MM.1S (cell line): ENCODE measurements at regions not wholly inside any gene's neighbourhood (a gene's known extent, or its start where the extent isn't known, plus 50 kb on each side); places are given as distances from the start of the nearest gene placed in this dataset.

Source experiments
- DNase-seq: peaks from one replicate; pipeline ENCODE4 v3.0.0-alpha.2; 2015
- H2AFZ ChIP-seq: fragments of 300-600 bp; sonication (generic); 2 replicates; pipeline ENCODE4 v1.6.0; 2016; ENCODE audit warnings: antibody characterized with exemption, low read length
- H3F3A ChIP-seq: fragments of 300-600 bp; sonication (generic); 2 replicates; pipeline ENCODE4 v1.6.1; 2016; ENCODE audit warnings: mild to moderate bottlenecking, antibody characterized with exemption, low read length, moderate library complexity, mixed read lengths; ENCODE audit not compliant: insufficient read depth
- H3K27ac ChIP-seq: fragments of 300-600 bp; sonication (generic); 2 replicates; pipeline ENCODE4 v1.5.1; 2016; ENCODE audit warnings: mild to moderate bottlenecking, low read length
- H3K27me3 ChIP-seq: fragments of 300-600 bp; sonication (generic); replicated peaks from 2 replicates; pipeline ENCODE4 v1.6.0; 2016; ENCODE audit warnings: low read length; ENCODE audit not compliant: insufficient read depth
- H3K36me3 ChIP-seq: fragments of 300-600 bp; sonication (generic); replicated peaks from 2 replicates; pipeline ENCODE4 v1.6.1; 2016; ENCODE audit warnings: mild to moderate bottlenecking, low read length, mixed read lengths; ENCODE audit not compliant: insufficient read depth
- H3K4me1 ChIP-seq: fragments of 300-600 bp; sonication (generic); 2 replicates; pipeline ENCODE4 v1.6.1; 2016; ENCODE audit warnings: low read length, mixed read lengths
- H3K4me2 ChIP-seq: fragments of 300-600 bp; sonication (generic); 2 replicates; pipeline ENCODE4 v1.6.0; 2016; ENCODE audit warnings: low read depth, low read length
- H3K4me3 ChIP-seq: fragments of 300-600 bp; sonication (generic); 2 replicates; pipeline ENCODE4 v1.5.1; 2016; ENCODE audit warnings: low read length, mixed read lengths
- H3K79me2 ChIP-seq: fragments of 300-600 bp; sonication (generic); 2 replicates; pipeline ENCODE4 v1.6.1; 2016; ENCODE audit warnings: mixed run types, low read length, mixed read lengths
- H3K9ac ChIP-seq: fragments of 300-600 bp; sonication (generic); 2 replicates; pipeline ENCODE4 v1.6.1; 2016; ENCODE audit warnings: low read length, mixed read lengths
- H3K9me2 ChIP-seq: fragments of 300-600 bp; sonication (generic); replicated peaks from 2 replicates; pipeline ENCODE4 v1.6.1; 2016; ENCODE audit warnings: mild to moderate bottlenecking, low read length, mixed read lengths; ENCODE audit not compliant: insufficient read depth
- H3K9me3 ChIP-seq: fragments of 300-600 bp; sonication (generic); replicated peaks from 2 replicates; pipeline ENCODE4 v1.6.1; 2016; ENCODE audit warnings: mild to moderate bottlenecking, low read length, mixed read lengths; ENCODE audit not compliant: insufficient read depth
- H4K20me1 ChIP-seq: fragments of 300-600 bp; sonication (generic); 2 replicates; pipeline ENCODE4 v1.6.1; 2016; ENCODE audit warnings: mild to moderate bottlenecking, low read length, moderate library complexity, mixed read lengths; ENCODE audit not compliant: insufficient read depth
- CTCF ChIP-seq: fragments of 300-600 bp; sonication (generic); IDR thresholded peaks from 2 replicates; pipeline ENCODE4 v1.5.1; 2016; ENCODE audit warnings: antibody characterized with exemption, low read length, mixed read lengths
- EZH2 ChIP-seq: fragments of 300-600 bp; sonication (generic); optimal IDR thresholded peaks from 2 replicates; pipeline ENCODE3; 2017; ENCODE audit warnings: low read depth, mild to moderate bottlenecking, antibody characterized with exemption, low read length, mixed read lengths
- EZH2phosphoT487 ChIP-seq: fragments of 300-600 bp; sonication (generic); IDR thresholded peaks from 2 replicates; pipeline ENCODE4 v1.6.1; 2018; ENCODE audit warnings: antibody characterized with exemption, low read length

GRCh38 chr13:106899442-106899841 lies 331.5 kb upstream of the ARGLU1 start:
- Histone ChIP-seq H4K20me1 (no peaks in the 10 kb centered on the region), H3K4me2 (no peak overlapping the region), H3K79me2 (no peaks in the 10 kb centered on the region), H3F3A (no peaks in the 10 kb centered on the region), H3K9ac (no peak overlapping the region), H3K4me3 (no peak overlapping the region), H3K9me3 (no peaks in the 10 kb centered on the region), H3K9me2 (no peaks in the 10 kb centered on the region), H3K36me3 (no peaks in the 10 kb centered on the region), H2AFZ (no peak overlapping the region), H3K4me1 (no peaks in the 10 kb centered on the region), H3K27me3 (no peaks in the 10 kb centered on the region), H3K27ac (no peak overlapping the region)
- TF ChIP-seq EZH2 (no peak), EZH2phosphoT487 (no peak), CTCF (no peak)
- DNase-seq: no peak

GRCh38 chr13:106898231-106898630 lies 330.3 kb upstream of the ARGLU1 start:
- no peak overlapping the region for H3K4me3 ChIP-seq
- no peaks in the 10 kb centered on the region for H3K79me2 ChIP-seq
- H4K20me1 ChIP-seq: no peaks in the 10 kb centered on the region
- H3K27me3 ChIP-seq: no peaks in the 10 kb centered on the region
- no peak overlapping the region for H2AFZ ChIP-seq
- H3K36me3 ChIP-seq: no peaks in the 10 kb centered on the region
- TF ChIP-seq EZH2phosphoT487 (no peak), CTCF (no peak), EZH2 (no peak)
- no peaks in the 10 kb centered on the region for H3K4me1 ChIP-seq
- no peak overlapping the region for H3K4me2 ChIP-seq
- no peaks in the 10 kb centered on the region for H3K9me2 ChIP-seq
- H3K9ac ChIP-seq: no peak overlapping the region
- H3K27ac ChIP-seq: no peak overlapping the region
- H3F3A ChIP-seq: no peaks in the 10 kb centered on the region
- no peaks in the 10 kb centered on the region for H3K9me3 ChIP-seq
- no peak for DNase-seq

- no peak overlapping the region for H3K9ac ChIP-seq
- H4K20me1 ChIP-seq: no peaks in the 10 kb centered on the region
- H3K4me1 ChIP-seq: no peaks in the 10 kb centered on the region
- DNase-seq: no peak
- no peaks in the 10 kb centered on the region for H3F3A ChIP-seq
- H3K4me3 ChIP-seq: no peak overlapping the region
- no peaks in the 10 kb centered on the region for H3K9me2 ChIP-seq
- no peak overlapping the region for H3K27ac ChIP-seq
- no peak overlapping the region for H2AFZ ChIP-seq
- no peak overlapping the region for H3K4me2 ChIP-seq
- H3K36me3 ChIP-seq: no peaks in the 10 kb centered on the region
- H3K79me2 ChIP-seq: no peaks in the 10 kb centered on the region
- TF ChIP-seq EZH2phosphoT487 (no peak), CTCF (no peak), EZH2 (no peak)
- H3K27me3 ChIP-seq: no peaks in the 10 kb centered on the region
- no peaks in the 10 kb centered on the region for H3K9me3 ChIP-seq
Measured at GRCh38 chr13:106888148-106888547, 320.2 kb upstream of the ARGLU1 start.

- Histone ChIP-seq H3K9ac (no peak overlapping the region), H3K9me3 (no peaks in the 10 kb centered on the region), H3K9me2 (no peaks in the 10 kb centered on the region), H3K27ac (no peak overlapping the region), H3K4me2 (no peak overlapping the region), H3K4me3 (no peak overlapping the region), H3K79me2 (no peaks in the 10 kb centered on the region), H3F3A (no peaks in the 10 kb centered on the region), H3K4me1 (no peaks in the 10 kb centered on the region), H4K20me1 (no peaks in the 10 kb centered on the region), H2AFZ (no peak overlapping the region), H3K36me3 (no peaks in the 10 kb centered on the region), H3K27me3 (no peaks in the 10 kb centered on the region)
- no peak for DNase-seq
- TF ChIP-seq CTCF (no peak), EZH2phosphoT487 (no peak), EZH2 (no peak)
Measured at GRCh38 chr13:106887686-106888085, 319.7 kb upstream of the ARGLU1 start.
